ENCODE measurements at regions not wholly inside any gene's neighbourhood (a gene's known extent, or its start where the extent isn't known, plus 50 kb on each side); places are given as distances from the start of the nearest gene placed in this dataset.

GRCh38 chr16:60107871-60108270 is 1373.8 kb upstream of the GOT2 start:
- no peak for ATAC-seq
- ChIA-PET CTCF (ENCODE audit: low intra/inter-chr PET ratio, low total read pairs) (no interaction called here), POLR2A (no interaction called here)
- in situ Hi-C loops (cut with HindIII; ENCODE audit: extremely low pct_ligation_motif_present, low pct_unique_long_range_greater_than_20kb) (no loop called here), intact Hi-C loops (cut with micrococcal nuclease; ENCODE audit: unreplicated experiment) (no loop called here)
- H4K20me1 ChIP-seq (ENCODE audit: insufficient read depth, low read length) = no peaks in the 10 kb centered on the region
- BruUV-seq (replicated peaks) = no TSS peak
- no peaks in the 10 kb centered on the region for H3K4me1 ChIP-seq (ENCODE audit: insufficient read depth, low read length)
- no peak overlapping the region for H3K27ac ChIP-seq (ENCODE audit: extremely low read length, insufficient read depth, low read length)
- H3K79me2 ChIP-seq (ENCODE audit: insufficient read depth, low read length) = no peaks in the 10 kb centered on the region
- FAIRE-seq = no peak
- no peaks in the 10 kb centered on the region for H3K36me3 ChIP-seq (replicated peaks in 1 of 2; ENCODE audit: control insufficient read depth in 1 of 2, insufficient read depth in 2 of 2, low read length in 2 of 2)
- H3K9me3 ChIP-seq (ENCODE audit: low read length) = peaks cover 24% of the 10 kb centered on the region
- no peaks in the 10 kb centered on the region for H3K27me3 ChIP-seq (ENCODE audit: control insufficient read depth in 1 of 2, insufficient read depth in 2 of 2, low read length in 2 of 2)
- no peak for DNase-seq (ENCODE audit: low spot score)
- H3K9ac ChIP-seq (ENCODE audit: insufficient read depth, low read depth, low read length) = no peak overlapping the region
- WGBS (ENCODE audit: low lambda C conversion rate) = 0% methylated on average over 4 of the region's 4 CpGs
- H3K4me3 ChIP-seq (replicated peaks in 1 of 3; ENCODE audit: insufficient read depth in 1 of 3, low read depth in 2 of 3, low read length in 3 of 3) = no peak overlapping the region
- no peak overlapping the region for H2AFZ ChIP-seq (ENCODE audit: low read length)
- no peak overlapping the region for H3K4me2 ChIP-seq (ENCODE audit: low read depth, low read length)
- TF ChIP-seq PRPF4 (IDR thresholded peaks at IDR 0.05; ENCODE audit: low read depth, low read length, poor library complexity, severe bottlenecking) = no peak
- TF ChIP-seq ZNF33A (CRISPR knock-in tag; IDR thresholded peaks at IDR 0.05; ENCODE audit: borderline replicate concordance) = no peak
- no peak for TF ChIP-seq ZSCAN20 (CRISPR knock-in tag; IDR thresholded peaks at IDR 0.05; ENCODE audit: borderline replicate concordance)
- TF ChIP-seq ATF3 (CRISPR knock-in tag; IDR thresholded peaks at IDR 0.05) = no peak
- TF ChIP-seq TRAFD1 (CRISPR knock-in tag; IDR thresholded peaks at IDR 0.05; ENCODE audit: borderline replicate concordance) = no peak
- no peak for TF ChIP-seq ZNF800 (CRISPR knock-in tag; IDR thresholded peaks at IDR 0.05)
- TF ChIP-seq AKNA (CRISPR knock-in tag; IDR thresholded peaks at IDR 0.05; ENCODE audit: borderline replicate concordance) = no peak
- TF ChIP-seq TIGD3 (CRISPR knock-in tag; IDR thresholded peaks at IDR 0.05; ENCODE audit: borderline replicate concordance) = no peak
- TF ChIP-seq ETV5 (CRISPR knock-in tag; IDR thresholded peaks at IDR 0.05; ENCODE audit: borderline replicate concordance) = no peak
- no peak for TF ChIP-seq SYNCRIP (IDR thresholded peaks at IDR 0.05; ENCODE audit: insufficient read depth, low read depth, low read length)
- no peak for TF ChIP-seq YY1 (IDR thresholded peaks at IDR 0.05; ENCODE audit: insufficient read depth, insufficient replicate concordance, low read depth, low read length)
- no peak for TF ChIP-seq ZKSCAN8 (CRISPR knock-in tag; IDR thresholded peaks at IDR 0.05; ENCODE audit: borderline replicate concordance)

Measured in HepG2 (cell line).